ENCODE measurements at regions not wholly inside any gene's neighbourhood (a gene's known extent, or its start where the extent isn't known, plus 50 kb on each side); places are given as distances from the start of the nearest gene placed in this dataset.
A peak's percentile ranks its signal among the peaks of the same experiment; 100 is the strongest.
"Not testable (repeated sequence)": the region's sequence is repeated elsewhere in the genome, so short reads cannot be mapped to it uniquely, and the experiment has no call there.

DNA sequence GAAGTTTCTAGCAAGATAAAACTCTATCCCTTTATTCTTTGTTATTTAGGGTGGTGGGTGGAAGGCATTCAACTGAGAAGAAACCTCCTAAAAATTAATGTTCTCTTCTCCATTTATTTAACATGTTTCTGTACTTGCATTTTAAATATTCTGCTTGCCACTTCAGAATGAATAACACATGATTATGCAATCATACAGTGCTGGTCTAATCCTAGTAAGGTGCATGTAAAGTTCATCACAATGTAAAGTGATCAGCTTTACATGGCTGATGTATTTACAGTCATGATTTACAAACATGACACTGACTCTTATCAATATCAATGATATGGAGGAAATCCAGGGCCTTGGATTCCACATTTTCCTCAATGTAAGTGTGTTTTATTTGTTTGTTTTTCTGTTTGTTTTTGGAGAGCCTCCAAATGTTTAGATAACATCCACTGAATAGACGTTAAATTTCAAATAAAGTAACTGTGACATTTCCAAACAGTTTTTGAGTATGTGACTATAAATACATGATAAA, 342.1 kb upstream of the CTSO start:
- no peak overlapping the region for H3K4me3 ChIP-seq (replicated peaks; ENCODE audit: low read depth, low read length)
- TF ChIP-seq CTCF (IDR thresholded peaks at IDR 0.05; ENCODE audit: low read length, missing control alignments) = no peak
- no peak for DNase-seq (ENCODE audit: low read depth)

- peak overlapping the region; percentile 32 for H3K4me3 ChIP-seq (replicated peaks; ENCODE audit: low read depth, low read length)
- TF ChIP-seq CTCF (IDR thresholded peaks at IDR 0.05; ENCODE audit: low read length, missing control alignments) = peak; percentile 54
- peak; percentile 93 for DNase-seq (ENCODE audit: low read depth)
Measured at GRCh38 chr4:156294577-156294976, 340.9 kb upstream of the CTSO start.

DNA sequence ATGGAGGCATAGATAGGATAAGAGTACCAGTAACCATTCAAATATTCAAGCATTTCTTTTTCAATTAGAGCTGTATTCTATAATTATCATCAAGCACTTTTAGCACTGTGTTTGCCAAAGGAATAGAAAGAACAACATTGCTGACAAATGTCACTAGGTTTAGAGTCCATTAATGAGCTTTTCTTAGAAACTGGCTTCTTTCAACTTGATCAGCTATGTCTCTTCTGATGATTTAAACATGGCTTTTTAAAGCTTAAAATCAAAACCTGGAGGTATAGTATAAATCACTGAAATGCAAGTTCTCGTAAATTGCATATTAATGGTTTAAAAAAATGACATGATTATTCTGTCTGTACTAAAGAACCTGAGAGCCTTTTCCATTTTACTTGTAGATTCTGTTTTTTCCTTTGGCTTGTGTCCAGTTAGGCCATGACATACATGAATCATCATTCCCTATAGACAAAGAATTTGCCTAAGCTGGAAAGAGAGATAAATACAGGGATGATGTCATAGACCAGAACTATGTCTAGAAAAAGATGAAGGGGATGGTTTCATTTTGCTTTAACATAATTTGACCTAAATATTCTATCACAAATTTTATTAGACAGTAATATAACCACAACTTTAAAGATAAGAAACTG, 340.1 kb upstream of the CTSO start:
- TF ChIP-seq CTCF (IDR thresholded peaks at IDR 0.05; ENCODE audit: low read length, missing control alignments) = no peak
- peak; percentile 93 for DNase-seq (ENCODE audit: low read depth)
- peak overlapping the region; percentile 32 for H3K4me3 ChIP-seq (replicated peaks; ENCODE audit: low read depth, low read length)

GRCh38 chr4:156291317-156291716, 337.7 kb upstream of the CTSO start:
- no peak overlapping the region for H3K4me3 ChIP-seq (replicated peaks; ENCODE audit: low read depth, low read length)
- DNase-seq (ENCODE audit: low read depth) = peak; percentile 72
- TF ChIP-seq CTCF (IDR thresholded peaks at IDR 0.05; ENCODE audit: low read length, missing control alignments) = no peak

DNA sequence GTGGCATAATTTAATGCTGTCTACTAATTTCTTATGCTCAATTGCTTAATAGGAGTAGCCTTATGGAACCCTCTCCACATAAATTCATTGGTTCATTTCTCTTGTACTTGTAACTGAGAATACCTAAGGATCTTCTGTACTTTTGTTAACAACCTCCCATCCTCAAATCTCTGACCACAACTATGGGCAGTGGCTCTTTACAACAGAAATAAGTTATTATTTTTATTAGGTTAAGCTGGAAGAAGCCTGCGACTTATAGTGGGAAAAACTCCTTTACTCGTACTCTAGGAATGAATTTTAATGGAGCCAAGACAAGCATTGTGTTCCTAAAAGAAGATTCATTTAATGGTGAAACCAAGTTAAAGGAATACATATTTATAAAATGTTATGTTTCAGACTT, 337.1 kb upstream of the CTSO start:
- H3K4me3 ChIP-seq (replicated peaks; ENCODE audit: low read depth, low read length) = no peak overlapping the region
- no peak for DNase-seq (ENCODE audit: low read depth)
- no peak for TF ChIP-seq CTCF (IDR thresholded peaks at IDR 0.05; ENCODE audit: low read length, missing control alignments)

DNA sequence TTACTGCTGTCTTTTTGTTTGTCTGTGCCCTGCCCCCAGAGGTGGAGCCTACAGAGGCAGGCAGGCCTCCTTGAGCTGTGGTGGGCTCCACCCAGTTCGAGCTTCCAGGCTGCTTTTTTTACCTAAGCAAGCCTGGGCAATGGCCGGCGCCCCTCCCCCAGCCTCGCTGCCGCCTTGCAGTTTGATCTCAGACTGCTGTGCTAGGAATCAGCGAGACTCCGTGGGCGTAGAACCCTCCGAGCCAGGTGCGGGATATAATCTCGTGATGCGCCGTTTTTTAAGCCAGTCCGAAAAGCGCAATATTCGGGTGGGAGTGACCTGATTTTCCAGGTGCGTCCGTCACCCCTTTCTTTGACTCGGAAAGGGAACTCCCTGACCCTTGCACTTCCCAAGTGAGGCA, 336.4 kb upstream of the CTSO start:
- not testable (repeated sequence) for DNase-seq (ENCODE audit: low read depth); H3K4me3 ChIP-seq (replicated peaks; ENCODE audit: low read depth, low read length)

DNA sequence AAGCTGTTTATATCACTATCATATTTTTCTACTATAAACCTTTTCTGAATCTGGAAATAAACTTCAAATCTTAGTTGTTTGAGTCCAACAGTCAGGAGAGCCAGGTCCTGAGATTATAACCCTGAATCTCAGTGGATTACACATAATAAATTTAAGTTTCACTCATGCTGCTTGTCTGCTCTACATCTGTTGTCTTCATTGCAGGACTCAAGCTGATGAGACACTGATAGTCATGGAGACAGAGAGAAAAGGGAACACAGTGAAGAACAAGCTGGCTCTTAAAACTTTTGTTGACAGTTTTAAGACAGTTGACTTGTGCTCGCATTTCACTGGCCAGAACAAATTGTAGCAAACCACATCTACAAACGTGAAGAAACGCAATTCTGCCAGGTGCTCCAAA, 327.0 kb upstream of the CTSO start:
- no peak for TF ChIP-seq CTCF (IDR thresholded peaks at IDR 0.05; ENCODE audit: low read length, missing control alignments)
- no peak for DNase-seq (ENCODE audit: low read depth)
- no peak overlapping the region for H3K4me3 ChIP-seq (replicated peaks; ENCODE audit: low read depth, low read length)

Data from fibroblast of pulmonary artery (primary cell).